ENCODE measurements at regions not wholly inside any gene's neighbourhood (a gene's known extent, or its start where the extent isn't known, plus 50 kb on each side); places are given as distances from the start of the nearest gene placed in this dataset.
A peak's percentile ranks its signal among the peaks of the same experiment; 100 is the strongest.

DNA sequence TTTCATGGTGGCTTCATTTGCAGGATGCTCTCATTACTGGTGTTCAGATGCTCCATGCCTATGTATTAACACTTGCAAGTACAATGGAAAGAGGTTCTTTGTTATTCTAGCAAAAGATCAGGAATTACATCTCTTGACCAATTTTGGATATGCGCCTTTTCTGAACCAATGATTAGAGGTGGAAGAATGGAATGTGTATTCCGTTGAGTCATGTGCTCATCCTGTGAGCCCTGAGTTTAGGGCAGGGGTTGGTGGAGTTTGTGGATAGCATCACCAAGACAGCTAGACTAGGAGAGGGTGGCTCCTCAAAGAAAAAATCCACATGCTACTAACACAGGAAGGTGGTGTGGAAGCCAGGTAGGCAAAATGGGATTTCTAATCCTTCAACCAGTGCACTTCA is 80.7 kb upstream of the SLC25A26 start:
- intact Hi-C loops (cut with micrococcal nuclease): no loop called here

GRCh38 chr3:66139415-66139814 is 81.4 kb upstream of the SLC25A26 start:
- no peak overlapping the region for H3K4me3 ChIP-seq (ENCODE audit: low read length)
- H3K27ac ChIP-seq (ENCODE audit: low read length): no peak overlapping the region
- Mint-ChIP-seq H3K9me3 (no peaks in the 10 kb centered on the region), H3K4me3 (no peak overlapping the region), H3K36me3 (no peaks in the 10 kb centered on the region), H3K27me3 (ENCODE audit: low read depth in 2 of 2) (peaks cover 0 to 3% of the 10 kb centered on the region in 2 donors), H3K27ac (no peak overlapping the region), H3K4me1 (no peaks in the 10 kb centered on the region)
- no peaks in the 10 kb centered on the region for H3K4me1 ChIP-seq (ENCODE audit: control insufficient read depth, insufficient read depth, low read length)
- peaks cover 2% of the 10 kb centered on the region for H3K27me3 ChIP-seq (ENCODE audit: control insufficient read depth, insufficient read depth, low read length)
- no peak for TF ChIP-seq CTCF (IDR thresholded peaks at IDR 0.05)
- H3K36me3 ChIP-seq (ENCODE audit: control insufficient read depth, insufficient read depth, low read length): no peaks in the 10 kb centered on the region
- no peak for ATAC-seq
- DNase-seq: no peak
- H3K9me3 ChIP-seq (ENCODE audit: control insufficient read depth, insufficient read depth, low read length): no peaks in the 10 kb centered on the region
- 73% methylated on average over 4 of the region's 5 CpGs for WGBS (ENCODE audit: insufficient coverage)
- intact Hi-C loops (cut with micrococcal nuclease): no loop called here

More for the DNA sequence above, 80.7 kb upstream of the SLC25A26 start:
- DNase-seq: no peak
- Mint-ChIP-seq H3K36me3 (no peaks in the 10 kb centered on the region), H3K27ac (no peak overlapping the region), H3K27me3 (ENCODE audit: low read depth in 2 of 2) (peaks cover 0 to 3% of the 10 kb centered on the region in 2 donors), H3K4me3 (no peak overlapping the region), H3K4me1 (no peaks in the 10 kb centered on the region), H3K9me3 (no peaks in the 10 kb centered on the region)
- 64% methylated on average over 2 of the region's 2 CpGs for WGBS (ENCODE audit: insufficient coverage)
- H3K9me3 ChIP-seq (ENCODE audit: control insufficient read depth, insufficient read depth, low read length): no peaks in the 10 kb centered on the region
- no peaks in the 10 kb centered on the region for H3K4me1 ChIP-seq (ENCODE audit: control insufficient read depth, insufficient read depth, low read length)
- H3K27me3 ChIP-seq (ENCODE audit: control insufficient read depth, insufficient read depth, low read length): peaks cover 2% of the 10 kb centered on the region
- no peak for TF ChIP-seq CTCF (IDR thresholded peaks at IDR 0.05)
- no peak overlapping the region for H3K27ac ChIP-seq (ENCODE audit: low read length)
- no peak overlapping the region for H3K4me3 ChIP-seq (ENCODE audit: low read length)
- H3K36me3 ChIP-seq (ENCODE audit: control insufficient read depth, insufficient read depth, low read length): no peaks in the 10 kb centered on the region
- no peak for ATAC-seq

GRCh38 chr3:66138336-66139313 is 82.2 kb upstream of the SLC25A26 start:
- ATAC-seq (no peak), DNase-seq (peak in 1 of 2 donors; percentile 4)
- Mint-ChIP-seq H3K27ac (no peak overlapping the region), H3K4me1 (no peaks in the 10 kb centered on the region), H3K9me3 (no peaks in the 10 kb centered on the region), H3K4me3 (no peak overlapping the region), H3K27me3 (ENCODE audit: low read depth in 2 of 2) (peaks cover 0 to 6% of the 10 kb centered on the region in 2 donors), H3K36me3 (no peaks in the 10 kb centered on the region)
- H3K36me3 ChIP-seq (ENCODE audit: control insufficient read depth, insufficient read depth, low read length): no peaks in the 10 kb centered on the region
- TF ChIP-seq CTCF (IDR thresholded peaks at IDR 0.05): no peak
- intact Hi-C loops (cut with micrococcal nuclease): no loop called here
- H3K9me3 ChIP-seq (ENCODE audit: control insufficient read depth, insufficient read depth, low read length): no peaks in the 10 kb centered on the region
- 19% methylated on average over 6 of the region's 6 CpGs for WGBS (ENCODE audit: insufficient coverage)
- H3K27me3 ChIP-seq (ENCODE audit: control insufficient read depth, insufficient read depth, low read length): peaks cover 2% of the 10 kb centered on the region
- no peak overlapping the region for H3K4me3 ChIP-seq (ENCODE audit: low read length)
- no peaks in the 10 kb centered on the region for H3K4me1 ChIP-seq (ENCODE audit: control insufficient read depth, insufficient read depth, low read length)
- no peak overlapping the region for H3K27ac ChIP-seq (ENCODE audit: low read length)

All from natural killer cell (primary cell).